Smooth muscle cell (in vitro differentiated cells): ENCODE measurements at regions not wholly inside any gene's neighbourhood (a gene's known extent, or its start where the extent isn't known, plus 50 kb on each side); places are given as distances from the start of the nearest gene placed in this dataset.

Experiments used
- DNase-seq: peaks from one replicate; lab custom pipeline; 2025; ENCODE audit not compliant: unreplicated experiment; lab: John Stamatoyannopoulos, UW
- H2AFZ ChIP-seq: fragments of 200-600 bp; sonication (generic); 2 replicates; pipeline ENCODE4 v1.6.0; 2016; ENCODE audit warnings: antibody characterized with exemption, low read depth, mild to moderate bottlenecking
- H3F3A ChIP-seq: fragments of 200-600 bp; sonication (generic); 2 replicates; pipeline ENCODE4 v1.6.0; 2017; ENCODE audit warnings: antibody characterized with exemption, low read depth
- H3K27ac ChIP-seq: fragments of 200-600 bp; sonication (generic); 2 replicates; pipeline ENCODE4 v1.5.1; 2016; ENCODE audit warnings: low read depth, mild to moderate bottlenecking
- H3K27me3 ChIP-seq: fragments of 200-600 bp; sonication (generic); 2 replicates; pipeline ENCODE4 v1.6.1; 2016; ENCODE audit warnings: low read depth, mild to moderate bottlenecking
- H3K36me3 ChIP-seq: fragments of 200-600 bp; sonication (generic); 2 replicates; pipeline ENCODE4 v1.5.1; 2016; ENCODE audit warnings: low read depth
- H3K4me1 ChIP-seq: fragments of 200-600 bp; sonication (generic); 2 replicates; pipeline ENCODE4 v1.5.1; 2016; ENCODE audit warnings: low read depth
- H3K4me2 ChIP-seq: fragments of 200-600 bp; sonication (generic); 2 replicates; pipeline ENCODE4 v1.6.0; 2016; ENCODE audit warnings: mild to moderate bottlenecking
- H3K4me3 ChIP-seq: fragments of 200-600 bp; sonication (generic); 2 replicates; pipeline ENCODE4 v1.5.1; 2016; ENCODE audit warnings: mild to moderate bottlenecking
- H3K79me2 ChIP-seq: fragments of 200-600 bp; sonication (generic); 2 replicates; pipeline ENCODE4 v1.6.0; 2016; ENCODE audit warnings: low read depth, mild to moderate bottlenecking
- H3K9ac ChIP-seq: fragments of 200-600 bp; sonication (generic); 2 replicates; pipeline ENCODE4 v1.6.0; 2016; ENCODE audit warnings: low read depth
- H3K9me3 ChIP-seq: fragments of 200-600 bp; sonication (generic); replicated peaks from 2 replicates; pipeline ENCODE4 v1.5.1; 2016; ENCODE audit warnings: low read depth
- H4K20me1 ChIP-seq: fragments of 200-600 bp; sonication (generic); 2 replicates; pipeline ENCODE4 v1.6.0; 2016; ENCODE audit warnings: low read depth
- WGBS: methylation state at CpG from one replicate; pipeline ENCODE4 v1.1.7; 2016; ENCODE audit warnings: low lambda C conversion rate; 5-methylcytosine and 5-hydroxymethylcytosine counted together
- TF ChIP-seq, protein P1 (sequence below): fragments of 200-600 bp; sonication (generic); IDR thresholded peaks from 2 replicates; pipeline ENCODE4 v1.5.1; 2017; ENCODE audit warnings: borderline replicate concordance, mild to moderate bottlenecking, antibody characterized with exemption; ENCODE audit not compliant: insufficient read depth, poor library complexity, severe bottlenecking

GRCh38 chr1:14437417-14437918 lies 161.0 kb upstream of the KAZN start:
- no peaks in the 10 kb centered on the region for H4K20me1 ChIP-seq
- no peak overlapping the region for H2AFZ ChIP-seq
- no peak overlapping the region for H3K9ac ChIP-seq
- H3K4me1 ChIP-seq = no peaks in the 10 kb centered on the region
- no peak overlapping the region for H3K27ac ChIP-seq
- TF ChIP-seq, protein P1, sequence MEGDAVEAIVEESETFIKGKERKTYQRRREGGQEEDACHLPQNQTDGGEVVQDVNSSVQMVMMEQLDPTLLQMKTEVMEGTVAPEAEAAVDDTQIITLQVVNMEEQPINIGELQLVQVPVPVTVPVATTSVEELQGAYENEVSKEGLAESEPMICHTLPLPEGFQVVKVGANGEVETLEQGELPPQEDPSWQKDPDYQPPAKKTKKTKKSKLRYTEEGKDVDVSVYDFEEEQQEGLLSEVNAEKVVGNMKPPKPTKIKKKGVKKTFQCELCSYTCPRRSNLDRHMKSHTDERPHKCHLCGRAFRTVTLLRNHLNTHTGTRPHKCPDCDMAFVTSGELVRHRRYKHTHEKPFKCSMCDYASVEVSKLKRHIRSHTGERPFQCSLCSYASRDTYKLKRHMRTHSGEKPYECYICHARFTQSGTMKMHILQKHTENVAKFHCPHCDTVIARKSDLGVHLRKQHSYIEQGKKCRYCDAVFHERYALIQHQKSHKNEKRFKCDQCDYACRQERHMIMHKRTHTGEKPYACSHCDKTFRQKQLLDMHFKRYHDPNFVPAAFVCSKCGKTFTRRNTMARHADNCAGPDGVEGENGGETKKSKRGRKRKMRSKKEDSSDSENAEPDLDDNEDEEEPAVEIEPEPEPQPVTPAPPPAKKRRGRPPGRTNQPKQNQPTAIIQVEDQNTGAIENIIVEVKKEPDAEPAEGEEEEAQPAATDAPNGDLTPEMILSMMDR = no peak
- H3F3A ChIP-seq = no peaks in the 10 kb centered on the region
- DNase-seq = no peak
- no peaks in the 10 kb centered on the region for H3K79me2 ChIP-seq
- H3K4me2 ChIP-seq = peak overlapping the region; percentile 35
- peaks cover 5% of the 10 kb centered on the region for H3K27me3 ChIP-seq
- 77% methylated on average over 13 of the region's 13 CpGs for WGBS
- H3K4me3 ChIP-seq = no peak overlapping the region
- no peaks in the 10 kb centered on the region for H3K9me3 ChIP-seq
- no peaks in the 10 kb centered on the region for H3K36me3 ChIP-seq

GRCh38 chr1:14438127-14438769 lies 160.2 kb upstream of the KAZN start:
- no peak overlapping the region for H3K27ac ChIP-seq
- peaks cover 5% of the 10 kb centered on the region for H3K27me3 ChIP-seq
- H4K20me1 ChIP-seq = no peaks in the 10 kb centered on the region
- no peaks in the 10 kb centered on the region for H3K9me3 ChIP-seq
- H3K36me3 ChIP-seq = no peaks in the 10 kb centered on the region
- no peaks in the 10 kb centered on the region for H3K4me1 ChIP-seq
- TF ChIP-seq, protein P1 = no peak
- 91% methylated on average over 6 of the region's 6 CpGs for WGBS
- DNase-seq = no peak
- no peak overlapping the region for H2AFZ ChIP-seq
- no peaks in the 10 kb centered on the region for H3F3A ChIP-seq
- H3K9ac ChIP-seq = no peak overlapping the region
- H3K79me2 ChIP-seq = no peaks in the 10 kb centered on the region
- no peak overlapping the region for H3K4me2 ChIP-seq
- H3K4me3 ChIP-seq = no peak overlapping the region

- Histone ChIP-seq H3F3A (no peaks in the 10 kb centered on the region), H3K4me3 (no peak overlapping the region), H4K20me1 (no peaks in the 10 kb centered on the region), H3K27ac (no peak overlapping the region), H3K9ac (no peak overlapping the region), H3K4me2 (no peak overlapping the region), H2AFZ (no peak overlapping the region), H3K79me2 (no peaks in the 10 kb centered on the region), H3K36me3 (no peaks in the 10 kb centered on the region), H3K27me3 (peaks cover 5% of the 10 kb centered on the region), H3K4me1 (no peaks in the 10 kb centered on the region), H3K9me3 (no peaks in the 10 kb centered on the region)
- TF ChIP-seq, protein P1 = no peak
- no peak for DNase-seq
- WGBS = 84% methylated on average over 1 of the region's 1 CpG
Observed at GRCh38 chr1:14439015-14439414, 159.5 kb upstream of the KAZN start.

- H3K4me2 ChIP-seq = no peak overlapping the region
- no peaks in the 10 kb centered on the region for H3K79me2 ChIP-seq
- TF ChIP-seq, protein P1 = no peak
- no peak for DNase-seq
- H2AFZ ChIP-seq = no peak overlapping the region
- H3K27ac ChIP-seq = no peak overlapping the region
- WGBS = 96% methylated on average over 9 of the region's 9 CpGs
- H3K4me3 ChIP-seq = no peak overlapping the region
- H3K9me3 ChIP-seq = no peaks in the 10 kb centered on the region
- H3K9ac ChIP-seq = no peak overlapping the region
- H4K20me1 ChIP-seq = no peaks in the 10 kb centered on the region
- H3K27me3 ChIP-seq = peaks cover 5% of the 10 kb centered on the region
- H3K4me1 ChIP-seq = no peaks in the 10 kb centered on the region
- no peaks in the 10 kb centered on the region for H3F3A ChIP-seq
- no peaks in the 10 kb centered on the region for H3K36me3 ChIP-seq
Observed at GRCh38 chr1:14440166-14440565, 158.3 kb upstream of the KAZN start.
